Tibial artery (tissue), 4 donors: ENCODE measurements at regions not wholly inside any gene's neighbourhood (a gene's known extent, or its start where the extent isn't known, plus 50 kb on each side); places are given as distances from the start of the nearest gene placed in this dataset.
"Not testable (repeated sequence)": the region's sequence is repeated elsewhere in the genome, so short reads cannot be mapped to it uniquely, and the experiment has no call there.

Experiments
- DNase-seq, 2 donors: peaks; one replicate each; pipeline ENCODE4 v3.0.0-alpha.2; 2019
- H3K27ac ChIP-seq, 2 donors: fragments of 200-600 bp; sonication (generic) in 1 of 2; 1 replicate in 1 of 2; 2 replicates in 1 of 2; pipeline ENCODE4 v1.5.1; 2018 to 2019; ENCODE audit warnings: mild to moderate bottlenecking in 1 of 2
- H3K27me3 ChIP-seq, 2 donors: fragments of 200-600 bp; sonication (generic) in 1 of 2; one replicate each; pipeline versions ENCODE4 v1.5.1 to v1.6.0; 2016 to 2019
- H3K36me3 ChIP-seq, 3 donors: fragments of 200-600 bp; sonication (generic) in 2 of 3; one replicate each; pipeline ENCODE4 v1.5.1; 2016 to 2019; ENCODE audit warnings: mild to moderate bottlenecking in 2 of 3
- H3K4me1 ChIP-seq, 4 donors: fragments of 200-600 bp; sonication (generic) in 2 of 4; 1 replicate in 3 of 4; 2 replicates in 1 of 4; pipeline ENCODE4 v1.5.1; 2016 to 2019
- H3K4me3 ChIP-seq, 2 donors: fragments of 200-600 bp; sonication (generic) in 1 of 2; 1 replicate in 1 of 2; 2 replicates in 1 of 2; pipeline ENCODE4 v1.5.1; 2018 to 2019; ENCODE audit warnings: mild to moderate bottlenecking in 2 of 2
- H3K9me3 ChIP-seq, 3 donors: fragments of 200-600 bp; sonication (generic) in 1 of 3; one replicate each; pipeline ENCODE4 v1.5.1; 2016 to 2019
- CTCF ChIP-seq, 2 experiments: fragments of 200-600 bp in 1 of 2; fragments of 450-650 bp in 1 of 2; IDR thresholded peaks; one replicate each; pipeline ENCODE4 v1.5.1; 2017 to 2019; ENCODE audit warnings: antibody characterized with exemption in 2 of 2, mild to moderate bottlenecking in 1 of 2, moderate library complexity in 1 of 2
- intact Hi-C: fragments of 100-400 bp; cut with DNase I; formaldehyde crosslinking; loops from one replicate; pipeline ENCODE4 v1.15.0; 2023; ENCODE audit warnings: low total_unique reads

GRCh38 chr10:53029449-53029848 lies 256.9 kb upstream of the MBL2 start:
- no peak for DNase-seq
- Histone ChIP-seq H3K36me3 (no peaks in the 10 kb centered on the region), H3K9me3 (no peaks in the 10 kb centered on the region), H3K4me1 (no peaks in the 10 kb centered on the region), H3K27ac (no peak overlapping the region), H3K4me3 (no peak overlapping the region), H3K27me3 (no peaks in the 10 kb centered on the region)
- TF ChIP-seq CTCF (IDR thresholded peaks at IDR 0.05), result no peak
- intact Hi-C loops, result no loop called here

- not testable (repeated sequence) for H3K4me3 ChIP-seq, H3K27ac ChIP-seq, DNase-seq
Observed at GRCh38 chr10:53025765-53026164, 253.2 kb upstream of the MBL2 start.

GRCh38 chr10:53025172-53025711 lies 252.7 kb upstream of the MBL2 start:
- intact Hi-C loops, result no loop called here
- H3K36me3 ChIP-seq, result no peaks in the 10 kb centered on the region
- H3K4me1 ChIP-seq, result no peaks in the 10 kb centered on the region
- DNase-seq, result no peak
- peak overlapping the region in 1 of 2 donors; percentile 22 for H3K4me3 ChIP-seq
- TF ChIP-seq CTCF (IDR thresholded peaks at IDR 0.05), result no peak
- H3K9me3 ChIP-seq, result no peaks in the 10 kb centered on the region
- no peaks in the 10 kb centered on the region for H3K27me3 ChIP-seq
- no peak overlapping the region for H3K27ac ChIP-seq

More at GRCh38 chr10:53025765-53026164, 253.2 kb upstream of the MBL2 start:
- H3K36me3 ChIP-seq, H3K9me3 ChIP-seq, H3K4me1 ChIP-seq, H3K27me3 ChIP-seq, intact Hi-C loops: not testable (repeated sequence)

- Histone ChIP-seq H3K27me3 (no peaks in the 10 kb centered on the region), H3K4me3 (no peak overlapping the region), H3K27ac (no peak overlapping the region), H3K9me3 (no peaks in the 10 kb centered on the region), H3K4me1 (no peaks in the 10 kb centered on the region), H3K36me3 (no peaks in the 10 kb centered on the region)
- intact Hi-C loops, result no loop called here
- no peak for TF ChIP-seq CTCF (IDR thresholded peaks at IDR 0.05)
- DNase-seq, result no peak
Observed at GRCh38 chr10:53023411-53023810, 250.8 kb upstream of the MBL2 start.

GRCh38 chr10:53022611-53023088 lies 250.1 kb upstream of the MBL2 start:
- DNase-seq, result no peak
- Histone ChIP-seq H3K4me1 (no peaks in the 10 kb centered on the region), H3K9me3 (no peaks in the 10 kb centered on the region), H3K36me3 (no peaks in the 10 kb centered on the region), H3K4me3 (no peak overlapping the region), H3K27me3 (no peaks in the 10 kb centered on the region), H3K27ac (no peak overlapping the region)
- TF ChIP-seq CTCF (IDR thresholded peaks at IDR 0.05), result no peak
- intact Hi-C loops, result no loop called here

GRCh38 chr10:53013201-53013810 lies 240.7 kb upstream of the MBL2 start:
- no peaks in the 10 kb centered on the region for H3K4me1 ChIP-seq
- DNase-seq, result no peak
- no peak for TF ChIP-seq CTCF (IDR thresholded peaks at IDR 0.05)
- H3K36me3 ChIP-seq, result no peaks in the 10 kb centered on the region
- H3K4me3 ChIP-seq, result no peak overlapping the region
- H3K27me3 ChIP-seq, result no peaks in the 10 kb centered on the region
- no peak overlapping the region for H3K27ac ChIP-seq
- no peaks in the 10 kb centered on the region for H3K9me3 ChIP-seq
- intact Hi-C loops, result no loop called here
